Dermis blood vessel endothelial cell (primary cell): ENCODE measurements at regions not wholly inside any gene's neighbourhood (a gene's known extent, or its start where the extent isn't known, plus 50 kb on each side); places are given as distances from the start of the nearest gene placed in this dataset.

ENCODE experiments used
- DNase-seq: peaks from one replicate; pipeline ENCODE4 v3.0.0; 2010

- no peak for DNase-seq
Observed at GRCh38 chr4:3831529-3832150, 65.5 kb downstream of the ADRA2C start.

DNA sequence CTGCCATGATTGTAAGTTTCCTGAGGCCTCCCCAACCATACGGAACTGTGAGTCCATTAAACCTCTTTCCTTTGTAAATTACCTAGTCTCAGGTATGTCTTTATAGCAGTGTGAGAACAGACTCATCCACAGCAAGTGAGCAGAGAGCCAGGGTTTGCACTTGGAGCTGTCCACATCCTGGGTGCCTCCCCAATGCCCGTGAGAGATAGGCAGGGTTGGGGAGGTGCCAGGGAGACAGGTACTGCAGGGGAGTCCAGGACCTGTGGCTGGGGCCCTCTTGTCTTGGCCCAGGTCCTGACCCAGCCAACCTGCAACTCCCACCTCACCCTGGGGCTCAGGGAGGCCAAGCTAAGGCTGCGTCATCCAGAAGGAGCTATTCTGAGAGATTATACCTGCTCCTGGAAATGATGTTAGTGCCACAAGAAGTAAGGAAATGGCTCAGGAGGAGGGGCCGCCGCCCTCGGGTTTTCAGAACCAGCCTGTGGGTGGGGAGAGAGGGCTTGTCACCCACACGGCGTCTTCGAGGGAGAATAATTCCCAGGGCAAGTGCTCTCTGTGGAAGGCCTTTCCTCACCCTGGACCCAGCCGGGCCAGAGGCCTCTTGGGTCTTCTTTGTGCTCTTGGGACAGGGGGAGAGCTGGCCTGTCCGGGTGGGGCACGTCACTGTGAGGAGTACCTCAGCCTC is 66.5 kb downstream of the ADRA2C start:
- no peak for DNase-seq

DNA sequence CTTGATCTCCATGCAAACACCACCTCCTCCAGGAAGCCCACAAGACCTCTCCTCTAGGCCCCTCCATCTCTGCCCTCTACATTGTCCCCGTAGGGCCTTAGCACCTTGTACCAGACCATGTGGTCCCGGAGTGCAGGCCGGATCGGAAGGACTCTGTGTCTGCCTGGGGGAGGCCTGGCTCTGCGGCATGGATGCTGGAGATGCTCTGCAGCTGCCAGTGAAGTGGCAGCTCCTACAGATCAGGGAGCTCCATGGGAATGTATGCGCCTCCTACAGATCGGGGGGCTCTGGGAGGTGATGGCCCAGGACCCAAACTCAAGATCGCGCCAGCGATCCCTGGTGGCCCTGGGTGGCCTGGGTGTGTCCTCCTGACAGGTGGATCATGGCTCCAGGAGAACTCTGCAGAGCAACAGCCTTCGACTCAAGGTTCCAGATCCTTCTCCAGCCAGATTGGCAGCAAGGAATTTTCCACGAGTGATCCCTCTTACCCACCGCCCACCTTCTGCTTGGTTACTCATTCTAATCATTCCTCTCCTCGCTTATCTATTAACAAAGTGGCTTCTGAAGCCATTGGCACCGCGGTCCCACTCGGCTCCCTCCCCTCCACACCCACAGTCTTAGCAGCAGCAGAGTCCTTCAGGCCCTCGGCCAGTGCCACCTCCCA is 67.3 kb downstream of the ADRA2C start:
- no peak for DNase-seq

DNA sequence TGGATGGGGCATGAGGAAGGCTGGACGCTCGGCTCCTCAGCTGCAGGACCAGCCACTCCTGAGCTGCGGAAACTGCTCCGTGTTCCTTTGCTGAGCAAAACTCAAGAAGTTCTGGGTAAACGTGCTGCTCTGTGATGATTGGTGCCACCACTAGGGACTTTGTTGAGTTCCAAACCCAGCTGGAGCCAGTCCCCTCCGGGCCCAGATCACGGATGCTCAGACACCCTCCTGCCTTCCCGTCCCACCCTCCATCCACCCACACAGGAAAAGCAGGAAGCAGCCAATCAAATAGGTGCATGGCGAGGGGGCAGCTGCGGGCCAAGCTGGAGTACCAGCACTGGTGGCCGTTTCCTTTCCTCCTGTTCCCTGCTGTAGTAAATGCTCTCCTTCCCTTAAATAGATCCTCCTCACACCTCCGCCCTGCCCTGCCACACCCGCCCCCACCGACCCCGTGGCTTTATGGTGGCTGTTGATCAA is 68.0 kb downstream of the ADRA2C start:
- DNase-seq: no peak

DNA sequence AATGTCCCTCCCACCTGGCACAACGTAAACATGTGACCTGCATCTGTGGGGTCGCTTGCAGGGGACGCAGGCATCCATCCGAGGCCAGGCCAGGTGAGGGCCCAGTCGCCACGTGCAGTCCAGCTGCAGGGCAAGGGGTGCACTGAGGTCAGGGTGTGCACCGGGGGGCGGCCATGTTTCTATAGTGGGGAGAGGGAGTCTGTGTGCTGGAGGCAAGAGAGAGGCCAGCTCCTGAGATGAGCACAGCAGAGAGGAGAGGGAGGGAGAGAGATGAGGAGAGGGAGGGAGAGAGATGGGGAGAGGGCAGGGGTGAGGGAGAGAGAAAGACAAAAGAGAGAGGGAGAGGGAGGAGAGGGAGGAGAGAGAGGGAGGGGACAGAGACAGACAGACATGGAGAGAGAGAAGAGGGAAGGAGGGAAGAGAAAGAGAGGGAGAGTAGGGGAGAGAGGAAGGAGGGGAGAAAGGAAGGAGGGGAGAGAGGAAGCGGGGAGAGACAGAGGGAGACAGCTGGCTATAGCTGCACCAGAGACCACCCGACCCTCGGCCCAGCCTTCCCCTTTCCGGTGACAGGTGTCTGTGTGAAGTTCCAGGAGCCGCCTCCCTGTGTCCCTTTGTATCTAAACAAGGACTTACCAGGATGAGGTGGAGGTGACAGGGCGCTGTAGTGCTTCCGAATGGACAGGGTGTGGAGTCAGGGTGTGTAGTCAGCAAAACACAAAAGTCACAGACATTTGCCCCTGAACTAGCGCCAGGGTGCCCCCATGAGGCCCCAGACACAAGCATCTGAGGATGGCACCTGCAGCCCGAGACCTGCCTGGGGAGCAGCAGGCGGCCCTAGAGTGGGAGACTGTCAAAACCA is 68.7 kb downstream of the ADRA2C start:
- no peak for DNase-seq

GRCh38 chr4:3835527-3836405 is 69.6 kb downstream of the ADRA2C start:
- DNase-seq: no peak

GRCh38 chr4:3836406-3836755 is 70.2 kb downstream of the ADRA2C start:
- no peak for DNase-seq

DNA sequence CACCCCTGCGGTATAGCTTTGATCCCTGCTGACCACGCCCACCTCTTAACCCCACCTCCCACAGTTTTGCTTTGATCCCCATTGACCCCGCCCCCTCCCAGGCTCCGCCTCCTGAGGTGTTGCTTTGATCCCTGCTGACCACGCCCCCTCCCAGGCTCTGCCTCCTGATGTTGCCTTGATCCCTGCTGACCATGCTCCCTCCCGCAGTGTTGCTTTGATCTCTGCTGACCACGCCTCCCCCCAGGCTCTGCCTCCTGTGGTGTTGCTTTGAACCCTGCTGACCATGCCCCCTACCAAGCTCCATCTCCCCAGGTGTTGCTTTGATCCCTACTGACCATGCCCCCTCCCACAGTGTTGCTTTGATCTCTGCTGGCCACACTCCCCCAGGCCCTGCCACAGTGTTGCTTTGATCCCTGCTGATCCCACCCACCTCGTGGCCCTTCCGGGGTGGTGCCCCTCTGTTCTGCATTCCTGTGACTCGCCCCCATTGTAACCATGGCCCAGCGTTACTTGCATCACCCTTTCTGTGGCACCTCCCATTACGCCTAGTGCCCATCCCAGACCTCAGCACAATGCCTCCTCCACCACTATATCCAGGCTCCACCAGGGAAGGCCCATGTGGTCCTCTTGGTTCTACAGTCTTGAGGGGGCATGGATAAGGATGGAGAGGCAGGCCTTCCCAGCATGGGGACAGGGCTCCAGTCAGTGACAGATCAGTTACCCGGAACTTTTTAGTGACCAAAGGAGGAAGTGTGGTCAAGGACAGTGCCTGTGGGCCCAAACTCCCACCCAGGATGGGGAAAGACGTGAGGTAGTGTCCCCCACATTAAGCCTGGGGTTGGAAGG is 70.8 kb downstream of the ADRA2C start:
- peak; percentile 6 for DNase-seq

GRCh38 chr4:3838437-3839380 is 72.5 kb downstream of the ADRA2C start:
- DNase-seq: no peak

DNA sequence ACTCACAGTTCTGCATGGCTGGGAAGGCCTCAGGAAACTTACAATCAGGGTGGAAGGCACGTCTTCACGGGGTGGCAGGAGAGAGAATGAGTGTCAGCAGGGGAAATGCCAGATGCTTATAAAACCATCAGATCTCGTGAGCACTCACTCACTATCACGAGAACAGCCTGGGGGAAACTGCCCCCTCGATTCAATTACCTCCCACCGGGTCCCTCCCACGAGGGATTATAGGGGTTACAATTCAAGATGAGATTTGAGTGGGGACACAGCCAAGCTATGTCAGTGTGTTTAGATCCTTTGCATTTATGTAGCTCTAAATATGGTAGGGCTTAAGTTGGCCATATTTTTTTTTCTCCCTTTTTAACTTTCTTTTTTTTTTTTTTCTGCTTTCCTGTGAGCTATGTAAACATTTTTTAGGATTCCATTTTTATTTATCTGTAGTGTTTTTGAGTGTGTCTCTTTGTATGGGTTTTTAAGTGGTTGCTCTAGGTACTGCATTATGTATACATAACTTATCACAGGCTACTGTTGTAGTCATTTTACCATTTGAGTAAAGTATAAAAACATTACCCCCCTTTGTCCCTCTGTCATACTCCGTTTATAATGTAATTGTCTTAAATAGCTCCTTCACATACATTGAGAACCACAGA is 79.0 kb downstream of the ADRA2C start:
- DNase-seq: no peak

DNA sequence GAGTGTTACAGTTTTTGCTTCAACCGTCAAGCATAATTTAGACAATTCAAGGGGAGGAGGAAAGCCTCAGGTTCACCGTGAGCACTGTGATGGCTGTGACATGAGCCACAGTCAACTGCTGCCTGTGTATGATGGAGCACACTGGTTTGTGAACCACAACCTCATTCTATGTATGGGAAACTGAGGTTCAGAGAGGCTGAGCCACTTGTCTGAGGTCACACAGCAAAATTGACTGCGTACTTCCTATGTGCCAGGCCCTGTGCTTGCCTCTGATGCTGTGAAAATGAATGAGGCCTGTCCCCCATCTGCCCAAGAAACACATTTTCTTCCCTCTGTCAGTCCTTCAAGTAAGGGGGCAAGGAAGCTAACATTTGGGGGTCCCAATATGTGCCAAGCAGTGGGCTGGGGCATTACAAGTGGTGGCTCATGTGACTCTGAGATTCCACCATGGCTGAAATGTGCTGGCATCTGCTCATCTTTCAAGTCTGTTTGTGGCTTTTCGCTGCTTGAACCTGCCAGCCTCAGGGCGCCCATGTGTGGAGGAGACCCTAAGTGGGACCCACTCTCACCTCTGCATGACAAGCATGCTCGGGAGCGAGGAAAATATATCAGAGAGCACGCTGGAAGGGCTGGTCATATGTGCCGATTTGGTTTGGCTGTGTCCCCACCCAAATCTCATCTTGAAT is 79.7 kb downstream of the ADRA2C start:
- no peak for DNase-seq

DNA sequence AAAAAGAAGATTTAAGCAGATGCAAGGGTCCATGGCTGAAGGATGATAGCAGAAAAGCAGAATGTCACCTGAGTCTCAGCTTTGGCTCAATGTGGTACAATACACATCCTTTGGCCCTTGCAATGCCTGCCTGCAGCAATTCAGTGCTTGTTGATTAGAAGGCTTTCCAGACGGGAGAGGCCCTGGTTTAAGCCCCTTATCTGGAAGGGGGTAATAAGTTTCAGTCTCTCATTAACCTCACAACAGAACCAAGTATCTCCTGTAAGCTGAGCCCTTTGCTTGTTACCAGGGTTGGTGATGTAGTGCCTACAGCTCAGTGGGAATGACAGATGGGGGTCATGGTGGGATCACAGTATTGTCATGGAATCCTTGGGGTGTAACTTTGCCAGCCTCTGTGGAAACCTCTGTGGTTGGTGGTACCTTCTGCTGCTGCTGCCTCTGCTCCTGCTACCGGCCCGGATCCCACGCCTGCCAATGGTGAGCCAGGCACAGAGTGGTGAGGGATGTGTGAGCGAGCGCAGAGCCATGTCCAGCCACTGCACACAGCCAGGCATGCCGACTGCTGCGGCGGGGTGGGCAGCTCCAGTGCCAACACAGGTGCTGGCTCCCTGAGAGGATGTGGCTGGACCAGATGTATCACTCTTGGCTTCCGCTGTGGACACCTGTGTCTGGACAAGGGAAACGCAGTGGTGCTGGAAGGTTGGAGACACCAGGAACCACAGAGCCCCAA is 81.2 kb downstream of the ADRA2C start:
- no peak for DNase-seq

DNA sequence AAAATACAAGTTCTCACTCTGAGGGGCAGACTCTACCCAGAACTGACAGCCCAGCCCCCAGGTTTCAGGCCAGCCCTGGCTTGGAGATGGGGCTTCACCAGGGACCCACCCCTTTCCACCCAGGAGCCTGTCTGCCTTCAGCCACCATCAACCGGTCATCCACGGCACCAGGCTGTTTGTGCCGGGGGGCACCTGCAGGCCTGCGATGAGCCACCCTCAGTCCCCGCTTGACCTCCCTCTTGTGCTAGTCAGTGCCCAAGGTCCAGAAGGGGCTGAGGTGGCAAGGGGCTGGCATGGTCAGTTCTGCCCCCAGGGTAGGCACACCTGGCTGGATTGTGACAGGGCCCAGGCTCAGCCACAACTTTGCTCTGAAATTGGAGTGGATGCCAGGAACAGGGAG is 82.1 kb downstream of the ADRA2C start:
- no peak for DNase-seq

DNA sequence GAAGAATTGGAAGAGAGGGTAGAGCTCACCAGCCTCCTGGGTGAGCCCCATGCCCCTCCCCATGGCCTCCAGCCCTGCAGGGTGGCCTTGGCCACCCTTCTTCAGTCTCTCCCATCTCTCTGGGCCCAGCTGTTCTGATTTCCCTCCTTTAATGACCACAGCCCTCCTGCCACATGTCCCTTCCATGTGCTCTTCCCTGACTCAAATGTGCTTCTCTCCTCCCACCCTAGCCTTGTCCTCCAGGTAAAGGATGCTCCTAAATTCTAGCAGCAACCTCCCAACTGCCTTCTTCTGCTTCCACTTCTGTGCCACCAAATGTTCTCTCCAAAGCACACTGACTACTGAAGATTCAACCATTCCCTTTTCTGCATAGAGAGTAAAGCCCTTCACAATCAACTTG is 83.0 kb downstream of the ADRA2C start:
- no peak for DNase-seq

- DNase-seq: no peak
Observed at GRCh38 chr4:3850128-3850527, 83.9 kb downstream of the ADRA2C start.

GRCh38 chr4:3851211-3851610 is 85.0 kb downstream of the ADRA2C start:
- DNase-seq: no peak

GRCh38 chr4:3851881-3852280 is 85.7 kb downstream of the ADRA2C start:
- no peak for DNase-seq

DNA sequence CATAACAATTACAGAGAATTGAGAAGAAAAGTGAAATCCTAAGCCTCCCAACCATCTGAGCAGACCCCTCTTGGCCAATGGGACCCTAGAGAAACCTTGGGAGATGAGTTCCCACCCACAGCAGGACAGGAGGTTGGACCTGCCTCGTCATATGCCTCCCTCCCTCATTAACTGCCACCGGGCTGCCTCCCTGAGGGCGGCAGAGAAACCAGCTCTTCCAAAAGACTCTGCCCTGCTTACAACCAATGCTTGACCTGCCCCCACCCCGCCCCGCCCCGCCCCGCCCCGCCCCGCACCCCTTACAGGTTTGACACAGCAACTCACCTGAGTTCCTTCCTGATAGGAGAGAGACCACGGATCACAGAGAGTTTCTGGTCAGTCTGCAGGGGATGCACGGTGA is 86.1 kb downstream of the ADRA2C start:
- no peak for DNase-seq
